ENCODE measurements at regions not wholly inside any gene's neighbourhood (a gene's known extent, or its start where the extent isn't known, plus 50 kb on each side); places are given as distances from the start of the nearest gene placed in this dataset.

DNA sequence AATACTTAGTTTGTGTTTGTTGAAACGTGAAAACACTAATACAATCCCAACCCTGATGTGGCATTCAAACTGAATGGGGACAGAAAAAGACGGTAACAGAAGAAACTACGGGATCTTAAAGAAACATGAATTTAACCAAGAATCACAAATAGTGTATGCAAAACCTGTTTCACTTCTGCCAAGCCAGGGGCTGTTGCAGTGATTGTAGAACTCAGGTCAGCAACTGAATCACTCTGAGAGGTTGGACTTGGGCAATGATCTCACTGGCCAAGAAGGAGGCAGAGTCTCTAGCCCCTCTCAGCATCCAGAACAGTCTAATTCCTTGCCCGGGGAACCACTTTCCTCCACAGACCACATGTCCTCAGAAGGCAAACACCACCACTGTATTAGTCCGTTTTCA is 54.9 kb upstream of the CRIM1 start:
- TF ChIP-seq, protein P1, sequence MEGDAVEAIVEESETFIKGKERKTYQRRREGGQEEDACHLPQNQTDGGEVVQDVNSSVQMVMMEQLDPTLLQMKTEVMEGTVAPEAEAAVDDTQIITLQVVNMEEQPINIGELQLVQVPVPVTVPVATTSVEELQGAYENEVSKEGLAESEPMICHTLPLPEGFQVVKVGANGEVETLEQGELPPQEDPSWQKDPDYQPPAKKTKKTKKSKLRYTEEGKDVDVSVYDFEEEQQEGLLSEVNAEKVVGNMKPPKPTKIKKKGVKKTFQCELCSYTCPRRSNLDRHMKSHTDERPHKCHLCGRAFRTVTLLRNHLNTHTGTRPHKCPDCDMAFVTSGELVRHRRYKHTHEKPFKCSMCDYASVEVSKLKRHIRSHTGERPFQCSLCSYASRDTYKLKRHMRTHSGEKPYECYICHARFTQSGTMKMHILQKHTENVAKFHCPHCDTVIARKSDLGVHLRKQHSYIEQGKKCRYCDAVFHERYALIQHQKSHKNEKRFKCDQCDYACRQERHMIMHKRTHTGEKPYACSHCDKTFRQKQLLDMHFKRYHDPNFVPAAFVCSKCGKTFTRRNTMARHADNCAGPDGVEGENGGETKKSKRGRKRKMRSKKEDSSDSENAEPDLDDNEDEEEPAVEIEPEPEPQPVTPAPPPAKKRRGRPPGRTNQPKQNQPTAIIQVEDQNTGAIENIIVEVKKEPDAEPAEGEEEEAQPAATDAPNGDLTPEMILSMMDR (IDR thresholded peaks at IDR 0.05), result no peak
- TF ChIP-seq POLR2A (IDR thresholded peaks at IDR 0.05) (no peak), EP300 (IDR thresholded peaks at IDR 0.05) (no peak)
